Loucy (cell line): ENCODE measurements at regions not wholly inside any gene's neighbourhood (a gene's known extent, or its start where the extent isn't known, plus 50 kb on each side); places are given as distances from the start of the nearest gene placed in this dataset.

Source experiments
- H2AFZ ChIP-seq: fragments of 200-600 bp; sonication (generic); 2 replicates; pipeline ENCODE4 v1.6.0; 2016; ENCODE audit warnings: antibody characterized with exemption, mild to moderate bottlenecking, low read length, moderate library complexity
- H3F3A ChIP-seq: fragments of 200-600 bp; 2 replicates; pipeline ENCODE4 v1.6.0; 2016; ENCODE audit warnings: antibody characterized with exemption, low read depth, mild to moderate bottlenecking
- H3K27me3 ChIP-seq: fragments of 200-600 bp; sonication (generic); 2 replicates; pipeline ENCODE4 v1.6.1; 2014; ENCODE audit warnings: low read length, mild to moderate bottlenecking; ENCODE audit not compliant: insufficient read depth, poor library complexity, severe bottlenecking
- H3K36me3 ChIP-seq: fragments of 200-600 bp; sonication (generic); 2 replicates; pipeline ENCODE4 v1.6.1; 2016; ENCODE audit warnings: low read length; ENCODE audit not compliant: insufficient read depth
- H3K4me1 ChIP-seq: fragments of 200-600 bp; sonication (generic); 2 replicates; pipeline ENCODE4 v1.5.1; 2014; ENCODE audit warnings: low read length, mild to moderate bottlenecking; ENCODE audit not compliant: insufficient read depth, poor library complexity, severe bottlenecking
- H3K4me2 ChIP-seq: fragments of 200-600 bp; sonication (generic); 2 replicates; pipeline ENCODE4 v1.6.0; 2014; ENCODE audit warnings: antibody characterized with exemption, low read length, low read depth, mild to moderate bottlenecking; ENCODE audit not compliant: poor library complexity, severe bottlenecking
- H3K4me3 ChIP-seq: fragments of 200-600 bp; sonication (generic); 2 replicates; pipeline ENCODE4 v1.5.1; 2014; ENCODE audit warnings: low read length, mild to moderate bottlenecking, mixed read lengths; ENCODE audit not compliant: poor library complexity, severe bottlenecking
- H3K79me2 ChIP-seq: fragments of 200-600 bp; sonication (generic); 2 replicates; pipeline ENCODE4 v1.6.1; 2014; ENCODE audit warnings: low read length; ENCODE audit not compliant: insufficient read depth
- H3K9ac ChIP-seq: fragments of 200-600 bp; sonication (generic); 2 replicates; pipeline ENCODE4 v1.6.0; 2014; ENCODE audit warnings: mild to moderate bottlenecking, low read depth, low read length, moderate library complexity; ENCODE audit not compliant: poor library complexity, severe bottlenecking
- H3K9me2 ChIP-seq: fragments of 200-600 bp; sonication (generic); replicated peaks from 2 replicates; pipeline ENCODE4 v1.6.1; 2016; ENCODE audit warnings: low read depth, low read length, mixed read lengths
- H3K9me3 ChIP-seq: fragments of 200-600 bp; sonication (generic); 2 replicates; pipeline ENCODE4 v1.6.1; 2014; ENCODE audit warnings: mild to moderate bottlenecking, antibody characterized with exemption, low read length, low read depth; ENCODE audit not compliant: insufficient read depth
- H4K20me1 ChIP-seq: fragments of 200-600 bp; sonication (generic); 2 replicates; pipeline ENCODE4 v1.6.0; 2014; ENCODE audit warnings: antibody characterized with exemption, low read length, mild to moderate bottlenecking; ENCODE audit not compliant: insufficient read depth, poor library complexity, severe bottlenecking
- EZH2phosphoT487 ChIP-seq: fragments of 200-600 bp; IDR thresholded peaks from 2 replicates; pipeline ENCODE4 v1.6.1; 2018; ENCODE audit warnings: antibody characterized with exemption, mild to moderate bottlenecking, moderate library complexity, borderline replicate concordance
- TF ChIP-seq, protein P1 (sequence below): fragments of 200-600 bp; sonication (generic); conservative IDR thresholded peaks from 2 replicates; pipeline ENCODE4 v1.5.1; 2014; ENCODE audit warnings: mild to moderate bottlenecking, antibody characterized with exemption, low read length

DNA sequence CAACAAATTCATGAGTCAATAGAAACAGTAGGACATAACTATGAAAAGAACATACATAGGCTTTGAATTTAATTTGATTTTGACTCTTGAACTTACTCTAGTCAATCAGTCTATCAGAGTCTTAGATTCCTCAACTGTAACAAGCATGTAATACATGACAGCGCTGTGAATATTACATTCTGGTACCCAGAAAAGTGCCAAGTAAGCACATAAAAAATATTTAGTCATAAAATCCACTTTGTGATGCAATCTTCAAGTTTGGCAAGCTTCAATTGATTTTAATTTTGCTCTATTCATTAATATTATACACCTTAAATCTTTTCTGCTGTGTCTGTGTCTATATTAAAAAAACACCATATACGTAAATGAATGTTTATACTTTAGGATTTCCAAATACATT lies 483.3 kb downstream of the PRR32 start:
- H3K27me3 ChIP-seq = no peaks in the 10 kb centered on the region
- H3K9me2 ChIP-seq = no peaks in the 10 kb centered on the region
- no peak overlapping the region for H3K4me3 ChIP-seq
- no peaks in the 10 kb centered on the region for H3K79me2 ChIP-seq
- no peaks in the 10 kb centered on the region for H4K20me1 ChIP-seq
- H3F3A ChIP-seq = no peaks in the 10 kb centered on the region
- H3K4me1 ChIP-seq = no peaks in the 10 kb centered on the region
- TF ChIP-seq, protein P1, sequence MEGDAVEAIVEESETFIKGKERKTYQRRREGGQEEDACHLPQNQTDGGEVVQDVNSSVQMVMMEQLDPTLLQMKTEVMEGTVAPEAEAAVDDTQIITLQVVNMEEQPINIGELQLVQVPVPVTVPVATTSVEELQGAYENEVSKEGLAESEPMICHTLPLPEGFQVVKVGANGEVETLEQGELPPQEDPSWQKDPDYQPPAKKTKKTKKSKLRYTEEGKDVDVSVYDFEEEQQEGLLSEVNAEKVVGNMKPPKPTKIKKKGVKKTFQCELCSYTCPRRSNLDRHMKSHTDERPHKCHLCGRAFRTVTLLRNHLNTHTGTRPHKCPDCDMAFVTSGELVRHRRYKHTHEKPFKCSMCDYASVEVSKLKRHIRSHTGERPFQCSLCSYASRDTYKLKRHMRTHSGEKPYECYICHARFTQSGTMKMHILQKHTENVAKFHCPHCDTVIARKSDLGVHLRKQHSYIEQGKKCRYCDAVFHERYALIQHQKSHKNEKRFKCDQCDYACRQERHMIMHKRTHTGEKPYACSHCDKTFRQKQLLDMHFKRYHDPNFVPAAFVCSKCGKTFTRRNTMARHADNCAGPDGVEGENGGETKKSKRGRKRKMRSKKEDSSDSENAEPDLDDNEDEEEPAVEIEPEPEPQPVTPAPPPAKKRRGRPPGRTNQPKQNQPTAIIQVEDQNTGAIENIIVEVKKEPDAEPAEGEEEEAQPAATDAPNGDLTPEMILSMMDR = no peak
- TF ChIP-seq EZH2phosphoT487 = no peak
- H3K36me3 ChIP-seq = no peaks in the 10 kb centered on the region
- no peak overlapping the region for H3K9ac ChIP-seq
- no peaks in the 10 kb centered on the region for H3K9me3 ChIP-seq
- no peak overlapping the region for H3K4me2 ChIP-seq
- H2AFZ ChIP-seq = no peak overlapping the region

DNA sequence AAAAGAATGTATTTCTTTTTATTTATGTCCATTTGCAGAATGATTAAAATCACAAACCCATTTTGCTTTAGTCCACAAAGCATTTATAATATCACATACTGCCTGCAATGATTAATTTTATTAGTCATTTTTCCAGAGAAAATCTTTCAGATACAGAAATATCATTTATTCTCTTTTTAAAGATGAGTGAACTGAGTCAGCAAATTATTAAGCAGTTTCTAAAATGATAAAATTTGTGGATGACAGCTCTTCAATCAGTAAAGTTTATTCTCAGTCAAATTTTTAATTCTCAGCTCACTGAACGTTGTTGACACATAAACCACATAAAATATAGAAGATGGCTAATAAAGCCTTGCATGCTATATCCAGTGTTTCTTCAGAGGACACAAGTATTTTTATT lies 485.5 kb downstream of the PRR32 start:
- no peaks in the 10 kb centered on the region for H3F3A ChIP-seq
- no peak overlapping the region for H3K4me3 ChIP-seq
- no peaks in the 10 kb centered on the region for H3K36me3 ChIP-seq
- H3K9me2 ChIP-seq = no peaks in the 10 kb centered on the region
- no peak overlapping the region for H3K9ac ChIP-seq
- H3K79me2 ChIP-seq = no peaks in the 10 kb centered on the region
- no peak overlapping the region for H2AFZ ChIP-seq
- no peaks in the 10 kb centered on the region for H3K4me1 ChIP-seq
- no peaks in the 10 kb centered on the region for H3K27me3 ChIP-seq
- no peaks in the 10 kb centered on the region for H4K20me1 ChIP-seq
- H3K4me2 ChIP-seq = no peak overlapping the region
- no peak for TF ChIP-seq EZH2phosphoT487
- TF ChIP-seq, protein P1 = no peak
- H3K9me3 ChIP-seq = no peaks in the 10 kb centered on the region

DNA sequence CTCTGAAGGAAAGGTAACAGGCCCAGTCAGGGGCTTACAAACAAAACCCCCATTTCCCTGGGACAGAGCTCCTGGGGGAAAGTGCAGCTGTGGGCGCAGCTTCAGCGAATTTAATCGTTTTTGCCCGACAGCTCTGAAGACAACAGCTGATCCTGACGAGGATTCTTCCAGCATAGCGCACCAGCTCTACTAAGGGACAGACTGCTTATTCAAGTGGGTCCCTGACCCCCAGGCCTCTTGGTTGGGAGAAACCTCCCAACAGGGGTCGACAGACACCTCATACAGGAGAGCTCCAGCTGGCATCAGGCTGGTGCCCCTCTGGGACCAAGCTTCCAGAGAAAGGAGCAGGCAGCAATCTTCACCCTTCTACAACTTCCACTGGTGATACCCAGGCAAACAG lies 486.7 kb downstream of the PRR32 start:
- H3F3A ChIP-seq = no peaks in the 10 kb centered on the region

More for the DNA sequence above, 486.7 kb downstream of the PRR32 start:
- Histone ChIP-seq H3K27me3 (no peaks in the 10 kb centered on the region), H3K9ac (no peak overlapping the region), H3K9me2 (no peaks in the 10 kb centered on the region), H4K20me1 (no peaks in the 10 kb centered on the region), H3K4me2 (no peak overlapping the region), H3K4me3 (no peak overlapping the region), H3K9me3 (no peaks in the 10 kb centered on the region), H3K4me1 (no peaks in the 10 kb centered on the region), H2AFZ (no peak overlapping the region), H3K79me2 (no peaks in the 10 kb centered on the region), H3K36me3 (no peaks in the 10 kb centered on the region)
- TF ChIP-seq, protein P1 = no peak
- TF ChIP-seq EZH2phosphoT487 = no peak
